ENCODE measurements at regions not wholly inside any gene's neighbourhood (a gene's known extent, or its start where the extent isn't known, plus 50 kb on each side); places are given as distances from the start of the nearest gene placed in this dataset.
"Not testable (repeated sequence)": the region's sequence is repeated elsewhere in the genome, so short reads cannot be mapped to it uniquely, and the experiment has no call there.

DNA sequence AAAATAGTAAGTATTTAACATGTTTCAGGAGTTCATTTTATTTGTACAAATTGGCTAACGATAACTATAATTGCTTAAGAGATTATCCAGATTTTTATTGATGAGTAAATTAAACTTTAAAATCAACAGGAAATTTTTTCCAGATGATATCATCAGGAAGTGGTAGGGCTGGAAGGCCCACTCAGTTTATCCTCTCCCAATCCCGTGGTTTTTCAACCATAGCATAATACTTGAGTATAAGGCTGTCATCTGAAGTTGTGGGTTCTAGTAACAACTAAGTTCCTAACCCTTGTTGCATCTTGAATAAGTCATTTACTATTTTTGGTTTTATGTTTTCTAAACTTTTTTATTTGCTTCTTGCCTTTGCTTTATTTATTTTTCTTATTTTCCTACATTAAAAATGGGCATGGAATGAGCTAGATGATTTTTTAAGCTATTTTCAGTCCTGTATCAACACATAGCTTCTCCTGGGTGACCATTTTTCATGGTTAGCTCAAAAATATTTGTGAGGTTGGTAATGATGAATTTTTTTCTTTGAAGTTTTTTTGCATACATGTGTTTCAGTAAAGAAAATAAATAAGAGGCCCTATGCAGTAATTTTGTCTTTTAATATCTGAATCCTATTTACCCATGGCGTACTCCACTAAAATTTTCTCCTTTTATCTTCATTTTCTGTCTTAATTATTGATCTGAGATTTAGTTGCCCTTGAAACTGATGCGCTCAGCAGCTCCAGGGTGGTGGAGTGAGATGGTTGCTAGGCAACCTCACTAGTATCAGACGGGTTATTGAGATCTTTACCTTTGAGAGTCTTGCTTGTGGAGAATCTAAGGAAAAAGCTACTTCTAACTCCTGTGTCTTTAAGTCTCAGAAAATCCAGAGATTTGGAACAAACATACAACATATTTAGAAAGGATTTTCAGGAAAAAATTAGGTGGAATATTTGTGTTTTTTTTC, 452.0 kb upstream of the CCDC179 start:
- no peak overlapping the region for H3K9ac ChIP-seq (ENCODE audit: low read length)
- H3K4me1 ChIP-seq (ENCODE audit: control insufficient read depth, insufficient read depth, low read length): peaks cover 20% of the 10 kb centered on the region
- no peaks in the 10 kb centered on the region for H3K27me3 ChIP-seq (replicated peaks; ENCODE audit: control insufficient read depth, insufficient read depth, low read length)
- DNase-seq (ENCODE audit: low read depth): peak; percentile 35
- no peaks in the 10 kb centered on the region for H3K9me3 ChIP-seq (ENCODE audit: control insufficient read depth, low read length)
- H3K4me3 ChIP-seq (ENCODE audit: low read length): no peak overlapping the region
- no peaks in the 10 kb centered on the region for H3K36me3 ChIP-seq (ENCODE audit: control insufficient read depth, insufficient read depth, low read length, severe bottlenecking)

DNA sequence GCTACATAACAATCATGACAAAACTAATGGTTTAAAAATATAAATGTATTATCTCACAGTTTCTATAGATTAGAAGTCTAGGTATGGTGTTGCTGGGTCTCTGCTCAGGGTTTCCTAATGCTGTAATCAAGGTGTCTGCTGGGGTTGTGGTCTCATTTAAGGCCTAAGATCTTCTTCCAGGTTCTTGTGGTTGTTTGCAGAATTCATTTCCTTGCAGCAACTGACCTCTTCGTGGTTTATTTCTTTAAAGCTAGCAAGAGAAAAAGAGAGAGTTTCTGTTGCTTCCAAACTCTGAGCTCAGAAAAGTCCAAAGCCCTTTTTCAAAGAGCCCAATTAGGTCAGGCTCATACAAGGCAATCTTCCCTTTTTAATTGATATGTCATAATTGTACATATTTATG, 452.7 kb upstream of the CCDC179 start:
- DNase-seq (ENCODE audit: low read depth): peak; percentile 7
- no peak overlapping the region for H3K4me3 ChIP-seq (ENCODE audit: low read length)
- peaks cover 13% of the 10 kb centered on the region for H3K4me1 ChIP-seq (ENCODE audit: control insufficient read depth, insufficient read depth, low read length)
- H3K36me3 ChIP-seq (ENCODE audit: control insufficient read depth, insufficient read depth, low read length, severe bottlenecking): no peaks in the 10 kb centered on the region
- no peak overlapping the region for H3K9ac ChIP-seq (ENCODE audit: low read length)
- no peaks in the 10 kb centered on the region for H3K9me3 ChIP-seq (ENCODE audit: control insufficient read depth, low read length)
- no peaks in the 10 kb centered on the region for H3K27me3 ChIP-seq (replicated peaks; ENCODE audit: control insufficient read depth, insufficient read depth, low read length)

DNA sequence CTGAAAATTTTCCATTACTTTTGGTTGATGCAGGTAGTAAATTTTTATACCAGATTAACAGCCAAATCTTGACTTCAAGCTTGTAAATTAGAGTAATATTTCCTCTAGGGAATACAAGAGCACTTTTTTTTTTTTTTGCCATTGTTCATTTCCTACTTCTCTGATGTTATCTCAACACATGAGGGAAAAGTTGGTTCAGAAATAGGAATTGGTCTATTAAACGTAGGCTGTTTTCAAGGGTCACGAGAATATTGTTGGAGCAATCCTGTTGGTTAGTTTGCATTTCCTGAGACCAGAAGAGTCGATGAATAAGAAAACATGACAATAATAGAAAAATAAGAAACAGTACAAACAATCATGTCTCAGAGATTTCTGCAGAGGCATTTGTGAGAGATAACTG, 453.9 kb upstream of the CCDC179 start:
- Histone ChIP-seq H3K9ac (ENCODE audit: low read length) (no peak overlapping the region), H3K9me3 (ENCODE audit: control insufficient read depth, low read length) (no peaks in the 10 kb centered on the region)
- DNase-seq (ENCODE audit: low read depth): no peak

DNA sequence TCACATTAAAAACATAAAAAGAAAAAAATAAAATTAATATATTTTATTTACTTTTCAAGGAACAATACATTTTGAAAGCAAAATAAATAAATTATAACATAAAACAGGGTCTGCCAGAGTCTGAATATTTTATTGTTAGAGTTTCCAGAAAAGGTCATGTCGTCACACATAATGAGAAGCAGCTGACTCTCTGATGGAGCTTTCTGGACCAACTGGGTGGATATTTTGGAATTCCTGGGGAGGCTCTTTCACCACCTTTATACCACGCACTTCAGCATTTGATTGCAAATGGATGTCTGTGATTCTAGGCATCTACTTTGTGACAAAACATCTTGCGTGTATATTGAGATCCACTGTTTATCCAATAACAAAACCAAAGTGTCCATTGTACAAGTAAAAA, 455.0 kb upstream of the CCDC179 start:
- no peak overlapping the region for H3K9ac ChIP-seq (ENCODE audit: low read length)
- H3K36me3 ChIP-seq (ENCODE audit: control insufficient read depth, insufficient read depth, low read length, severe bottlenecking): no peaks in the 10 kb centered on the region
- DNase-seq (ENCODE audit: low read depth): no peak
- no peak overlapping the region for H3K4me3 ChIP-seq (ENCODE audit: low read length)
- H3K4me1 ChIP-seq (ENCODE audit: control insufficient read depth, insufficient read depth, low read length): peaks cover 10% of the 10 kb centered on the region
- no peaks in the 10 kb centered on the region for H3K9me3 ChIP-seq (ENCODE audit: control insufficient read depth, low read length)
- H3K27me3 ChIP-seq (replicated peaks; ENCODE audit: control insufficient read depth, insufficient read depth, low read length): no peaks in the 10 kb centered on the region

More for the DNA sequence above, 453.9 kb upstream of the CCDC179 start:
- no peaks in the 10 kb centered on the region for H3K36me3 ChIP-seq (ENCODE audit: control insufficient read depth, insufficient read depth, low read length, severe bottlenecking)
- H3K27me3 ChIP-seq (replicated peaks; ENCODE audit: control insufficient read depth, insufficient read depth, low read length): no peaks in the 10 kb centered on the region
- H3K4me3 ChIP-seq (ENCODE audit: low read length): no peak overlapping the region
- H3K4me1 ChIP-seq (ENCODE audit: control insufficient read depth, insufficient read depth, low read length): peaks cover 10% of the 10 kb centered on the region

DNA sequence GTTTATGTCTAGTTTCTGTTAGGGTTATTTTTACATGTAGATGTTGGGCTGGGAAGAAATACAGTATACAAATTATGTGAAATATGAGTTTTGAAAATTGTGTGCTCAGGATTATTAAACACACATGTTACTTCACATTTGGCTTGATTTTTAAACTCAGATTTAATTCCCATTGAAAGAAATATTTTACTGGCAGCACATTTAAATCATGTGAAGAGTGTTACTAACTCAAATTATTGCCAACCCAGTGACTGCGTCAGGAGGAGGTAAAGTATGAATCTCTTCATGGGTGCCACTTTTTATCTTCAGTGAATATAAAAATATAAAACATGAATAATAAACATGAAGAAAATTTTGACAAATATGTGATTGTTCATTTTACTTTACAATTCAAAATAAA, 457.5 kb upstream of the CCDC179 start:
- no peak overlapping the region for H3K4me3 ChIP-seq (ENCODE audit: low read length)
- no peak overlapping the region for H3K9ac ChIP-seq (ENCODE audit: low read length)
- H3K9me3 ChIP-seq (ENCODE audit: control insufficient read depth, low read length): peaks cover 3% of the 10 kb centered on the region
- H3K36me3 ChIP-seq (ENCODE audit: control insufficient read depth, insufficient read depth, low read length, severe bottlenecking): no peaks in the 10 kb centered on the region
- no peak for DNase-seq (ENCODE audit: low read depth)
- H3K4me1 ChIP-seq (ENCODE audit: control insufficient read depth, insufficient read depth, low read length): no peaks in the 10 kb centered on the region
- no peaks in the 10 kb centered on the region for H3K27me3 ChIP-seq (replicated peaks; ENCODE audit: control insufficient read depth, insufficient read depth, low read length)

DNA sequence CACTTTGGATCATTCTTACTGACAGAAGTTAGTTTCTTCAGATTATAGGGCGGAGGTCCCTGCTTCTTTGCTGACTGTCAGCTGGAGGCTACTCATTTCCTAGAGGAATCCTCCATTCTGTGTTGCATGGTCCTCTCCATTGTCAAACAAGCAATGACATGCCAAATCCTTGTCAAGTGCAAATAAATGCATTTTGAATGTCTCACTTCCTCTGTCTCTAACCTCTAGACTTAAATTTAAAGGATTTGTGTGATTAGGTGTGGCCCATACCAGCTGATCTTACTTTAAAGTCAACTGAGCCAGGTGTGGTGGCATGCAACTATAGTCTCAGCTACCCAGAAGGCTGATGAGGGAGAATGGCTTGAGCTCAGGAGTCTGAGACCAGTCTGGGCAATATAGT, 458.4 kb upstream of the CCDC179 start:
- Histone ChIP-seq H3K27me3 (replicated peaks; ENCODE audit: control insufficient read depth, insufficient read depth, low read length) (no peaks in the 10 kb centered on the region), H3K36me3 (ENCODE audit: control insufficient read depth, insufficient read depth, low read length, severe bottlenecking) (no peaks in the 10 kb centered on the region), H3K9me3 (ENCODE audit: control insufficient read depth, low read length) (peaks cover 3% of the 10 kb centered on the region), H3K4me3 (ENCODE audit: low read length) (no peak overlapping the region), H3K4me1 (ENCODE audit: control insufficient read depth, insufficient read depth, low read length) (no peaks in the 10 kb centered on the region), H3K9ac (ENCODE audit: low read length) (no peak overlapping the region)
- no peak for DNase-seq (ENCODE audit: low read depth)

DNA sequence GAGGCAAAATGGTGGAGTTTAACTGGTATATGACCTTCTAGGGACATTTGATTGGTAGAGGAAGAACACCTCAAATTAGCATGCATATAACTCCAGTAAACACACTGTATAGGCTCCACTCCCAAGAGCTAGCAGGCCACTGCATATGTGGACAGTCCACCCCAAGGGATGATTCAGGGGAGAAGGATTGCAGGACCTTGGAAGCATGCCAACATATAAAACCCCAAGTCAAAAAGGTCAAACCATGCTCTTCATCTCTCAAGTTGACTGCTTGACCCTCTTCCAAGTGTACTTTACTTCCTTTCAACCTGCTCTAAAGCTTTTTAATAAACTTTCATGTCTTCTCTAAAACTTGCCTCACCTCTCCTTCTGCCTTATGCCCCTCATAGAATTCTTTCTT, 459.9 kb upstream of the CCDC179 start:
- Histone ChIP-seq H3K4me1 (ENCODE audit: control insufficient read depth, insufficient read depth, low read length) (no peaks in the 10 kb centered on the region), H3K27me3 (replicated peaks; ENCODE audit: control insufficient read depth, insufficient read depth, low read length) (no peaks in the 10 kb centered on the region), H3K9ac (ENCODE audit: low read length) (no peak overlapping the region), H3K36me3 (ENCODE audit: control insufficient read depth, insufficient read depth, low read length, severe bottlenecking) (no peaks in the 10 kb centered on the region), H3K9me3 (ENCODE audit: control insufficient read depth, low read length) (peaks cover 3% of the 10 kb centered on the region), H3K4me3 (ENCODE audit: low read length) (no peak overlapping the region)
- DNase-seq (ENCODE audit: low read depth): no peak

DNA sequence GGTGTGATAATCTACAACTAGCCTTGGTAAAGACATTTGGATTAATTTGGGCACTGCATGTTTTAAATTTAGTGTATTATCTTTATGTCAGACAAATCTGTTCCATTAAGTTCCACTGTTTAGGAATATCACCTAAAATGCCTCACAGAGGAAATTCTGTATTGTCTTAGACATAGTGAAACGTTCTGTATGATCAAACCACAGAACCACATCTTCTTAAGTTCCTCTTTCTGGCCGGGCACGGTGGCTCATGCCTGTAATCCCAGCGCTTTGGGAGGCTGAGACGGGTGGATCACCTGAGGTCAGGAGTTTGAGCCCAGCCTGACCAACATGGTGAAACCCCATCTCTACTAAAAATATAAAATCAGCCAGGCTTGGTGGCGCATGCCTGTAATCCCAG, 475.3 kb upstream of the CCDC179 start:
- H3K4me1 ChIP-seq (ENCODE audit: control insufficient read depth, insufficient read depth, low read length); H3K9ac ChIP-seq (ENCODE audit: low read length); H3K36me3 ChIP-seq (ENCODE audit: control insufficient read depth, insufficient read depth, low read length, severe bottlenecking); DNase-seq (ENCODE audit: low read depth); H3K9me3 ChIP-seq (ENCODE audit: control insufficient read depth, low read length); H3K4me3 ChIP-seq (ENCODE audit: low read length); H3K27me3 ChIP-seq (replicated peaks; ENCODE audit: control insufficient read depth, insufficient read depth, low read length): not testable (repeated sequence)

DNA sequence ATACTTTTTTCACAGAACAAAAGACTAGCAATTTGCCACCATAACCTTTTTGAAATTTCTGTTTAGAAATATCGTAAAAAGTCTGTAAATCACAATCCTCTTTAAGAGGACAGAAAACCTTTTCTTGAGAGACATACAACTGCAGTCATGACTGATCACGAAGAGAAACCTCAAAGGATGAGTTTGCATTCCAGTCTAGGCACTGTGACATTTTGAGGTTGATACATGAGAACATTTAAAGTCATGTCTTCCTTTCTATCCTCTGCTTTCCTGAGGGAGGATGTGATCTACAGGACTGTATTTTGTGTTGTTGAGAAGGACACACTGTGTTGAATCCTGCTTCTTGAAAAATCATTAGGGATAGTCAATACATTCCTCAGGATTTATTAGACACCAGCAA, 476.7 kb upstream of the CCDC179 start:
- no peaks in the 10 kb centered on the region for H3K36me3 ChIP-seq (ENCODE audit: control insufficient read depth, insufficient read depth, low read length, severe bottlenecking)
- no peak for DNase-seq (ENCODE audit: low read depth)
- H3K9me3 ChIP-seq (ENCODE audit: control insufficient read depth, low read length): no peaks in the 10 kb centered on the region
- H3K4me3 ChIP-seq (ENCODE audit: low read length): no peak overlapping the region
- H3K4me1 ChIP-seq (ENCODE audit: control insufficient read depth, insufficient read depth, low read length): no peaks in the 10 kb centered on the region
- H3K27me3 ChIP-seq (replicated peaks; ENCODE audit: control insufficient read depth, insufficient read depth, low read length): no peaks in the 10 kb centered on the region
- H3K9ac ChIP-seq (ENCODE audit: low read length): no peak overlapping the region

DNA sequence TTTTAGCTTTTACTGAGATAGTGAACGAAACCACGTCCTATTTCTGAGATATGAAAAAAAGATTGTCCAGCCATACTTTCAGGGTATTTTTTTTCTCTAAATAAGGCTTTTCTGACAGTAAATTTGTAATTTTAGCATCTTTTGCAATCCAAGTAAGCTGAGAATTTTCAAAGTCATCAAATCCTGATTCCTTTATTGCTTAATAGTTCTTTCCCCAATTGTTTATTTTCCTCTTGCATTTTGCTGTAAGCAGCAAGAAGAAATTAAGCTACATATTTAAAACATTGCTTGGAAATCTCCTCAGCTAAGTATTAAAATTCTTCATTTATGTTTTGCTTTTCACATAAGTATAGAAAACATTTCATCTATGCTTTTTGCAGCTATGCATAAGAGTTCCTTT, 493.3 kb upstream of the CCDC179 start:
- Histone ChIP-seq H3K9ac (ENCODE audit: low read length) (no peak overlapping the region), H3K9me3 (ENCODE audit: control insufficient read depth, low read length) (no peaks in the 10 kb centered on the region), H3K27me3 (replicated peaks; ENCODE audit: control insufficient read depth, insufficient read depth, low read length) (no peaks in the 10 kb centered on the region), H3K4me3 (ENCODE audit: low read length) (no peak overlapping the region), H3K4me1 (ENCODE audit: control insufficient read depth, insufficient read depth, low read length) (peaks cover 9% of the 10 kb centered on the region), H3K36me3 (ENCODE audit: control insufficient read depth, insufficient read depth, low read length, severe bottlenecking) (no peaks in the 10 kb centered on the region)
- DNase-seq (ENCODE audit: low read depth): peak; percentile 70

DNA sequence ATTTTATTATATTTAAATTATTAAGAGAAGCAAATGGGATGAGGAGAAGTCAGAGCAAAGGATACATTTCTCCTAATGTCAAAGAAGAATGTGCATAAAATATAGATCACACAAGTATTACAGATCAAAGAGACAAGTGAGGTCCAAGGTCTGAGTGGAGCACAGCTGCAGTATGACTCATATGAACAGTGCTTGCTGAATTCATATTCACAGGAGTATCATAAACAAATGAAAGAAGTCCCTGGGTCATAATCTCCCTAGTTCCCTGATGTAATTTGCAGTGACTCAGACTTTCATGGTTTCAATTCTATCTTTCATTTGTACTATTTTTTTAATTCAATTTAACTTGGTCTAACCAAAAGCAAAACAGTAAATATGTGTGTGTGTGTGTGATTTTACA, 499.0 kb upstream of the CCDC179 start:
- Histone ChIP-seq H3K9ac (ENCODE audit: low read length) (no peak overlapping the region), H3K4me3 (ENCODE audit: low read length) (peak overlapping the region; percentile 36), H3K27me3 (replicated peaks; ENCODE audit: control insufficient read depth, insufficient read depth, low read length) (no peaks in the 10 kb centered on the region), H3K9me3 (ENCODE audit: control insufficient read depth, low read length) (no peaks in the 10 kb centered on the region), H3K36me3 (ENCODE audit: control insufficient read depth, insufficient read depth, low read length, severe bottlenecking) (no peaks in the 10 kb centered on the region), H3K4me1 (ENCODE audit: control insufficient read depth, insufficient read depth, low read length) (peaks cover 9% of the 10 kb centered on the region)
- peak; percentile 90 for DNase-seq (ENCODE audit: low read depth)

DNA sequence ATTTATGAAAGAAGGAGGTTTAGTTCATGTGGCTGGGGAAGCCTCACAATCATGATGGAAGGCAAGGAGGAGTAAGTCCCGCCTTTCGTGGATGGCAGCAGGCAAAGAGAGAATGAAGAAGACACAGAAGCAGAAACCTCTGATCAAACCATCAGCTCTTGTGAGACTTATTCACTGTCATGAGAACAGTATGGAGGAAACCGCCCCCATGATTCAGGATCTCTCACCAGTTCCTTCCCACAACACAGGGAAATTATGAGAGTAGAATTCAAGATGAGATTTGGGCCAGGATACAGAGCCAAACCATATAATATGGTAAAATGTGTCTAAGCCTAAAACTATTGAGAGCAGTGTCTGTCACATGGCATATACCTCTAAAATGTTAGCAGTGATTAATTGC, 503.8 kb upstream of the CCDC179 start:
- H3K4me1 ChIP-seq (ENCODE audit: control insufficient read depth, insufficient read depth, low read length): peaks cover 6% of the 10 kb centered on the region
- no peak overlapping the region for H3K4me3 ChIP-seq (ENCODE audit: low read length)
- H3K36me3 ChIP-seq (ENCODE audit: control insufficient read depth, insufficient read depth, low read length, severe bottlenecking): no peaks in the 10 kb centered on the region
- H3K27me3 ChIP-seq (replicated peaks; ENCODE audit: control insufficient read depth, insufficient read depth, low read length): no peaks in the 10 kb centered on the region
- DNase-seq (ENCODE audit: low read depth): no peak
- no peak overlapping the region for H3K9ac ChIP-seq (ENCODE audit: low read length)
- H3K9me3 ChIP-seq (ENCODE audit: control insufficient read depth, low read length): no peaks in the 10 kb centered on the region
